Kidney (tissue), 13 donors: ENCODE measurements at regions not wholly inside any gene's neighbourhood (a gene's known extent, or its start where the extent isn't known, plus 50 kb on each side); places are given as distances from the start of the nearest gene placed in this dataset.

Source experiments
- DNase-seq, 5 donors: peaks; one replicate each; pipeline ENCODE4 v3.0.0-alpha.2; 2013 to 2020
- FAIRE-seq: peaks from 2 replicates; lab custom pipeline; 2012; peaks lifted over from hg19 to GRCh38; lab: Jason Lieb, UNC
- H3K27ac ChIP-seq, 2 donors: one replicate each; pipeline ENCODE4 v1.7.0; 2013; ENCODE audit warnings: low read depth in 2 of 2, low read length in 2 of 2, inconsistent platforms in 1 of 2
- H3K27me3 ChIP-seq: one replicate; pipeline ENCODE4 v1.7.1; 2013; ENCODE audit warnings: low read length, inconsistent platforms; ENCODE audit not compliant: control insufficient read depth, insufficient read depth
- H3K36me3 ChIP-seq, 3 donors: one replicate each; pipeline versions ENCODE4 v1.7.0 to v1.7.1; 2013; ENCODE audit warnings: low read length in 3 of 3, control low read depth in 1 of 3, inconsistent platforms in 1 of 3; ENCODE audit not compliant: insufficient read depth in 3 of 3, control insufficient read depth in 2 of 3
- H3K4me1 ChIP-seq, 3 donors: one replicate each; pipeline versions ENCODE4 v1.7.0 to v1.7.1; 2013; ENCODE audit warnings: low read length in 3 of 3, inconsistent platforms in 1 of 3, low read depth in 1 of 3; ENCODE audit not compliant: control insufficient read depth in 2 of 3, insufficient read depth in 2 of 3
- H3K4me3 ChIP-seq, 3 donors: one replicate each; pipeline versions ENCODE4 v1.7.0 to v1.8.1; 2013; ENCODE audit warnings: low read length in 3 of 3, control low read depth in 1 of 3, inconsistent platforms in 1 of 3
- H3K9ac ChIP-seq, 3 donors: one replicate each; pipeline versions ENCODE4 v1.7.0 to v1.7.1; 2013; ENCODE audit warnings: low read length in 3 of 3, control low read depth in 1 of 3, inconsistent platforms in 1 of 3
- H3K9me3 ChIP-seq, 3 donors: one replicate each; pipeline versions ENCODE4 v1.7.0 to v1.7.1; 2013; ENCODE audit warnings: low read length in 3 of 3, control low read depth in 1 of 3, inconsistent platforms in 1 of 3; ENCODE audit not compliant: control insufficient read depth in 2 of 3, insufficient read depth in 1 of 3
- intact Hi-C: fragments of 100-400 bp; cut with DNase I; formaldehyde crosslinking; loops from one replicate; pipeline ENCODE4 v1.11.1; 2022
- TF ChIP-seq, protein P1 (sequence below): IDR thresholded peaks from 3 replicates; pipeline ENCODE4 v1.5.1; 2012; ENCODE audit warnings: mild to moderate bottlenecking, moderate library complexity, borderline replicate concordance; ENCODE audit not compliant: insufficient read depth; ENCODE audit errors: extremely low read depth
- donor health status: control.
- donor health status: control.
- donor health status: control.
- donor health status: control.
- donor health status: control.
- donor health status: DM: yes; HTN: yes; CAD: no.
- donor health status: Normal renal cell carcinoma (clear cell type).

DNA sequence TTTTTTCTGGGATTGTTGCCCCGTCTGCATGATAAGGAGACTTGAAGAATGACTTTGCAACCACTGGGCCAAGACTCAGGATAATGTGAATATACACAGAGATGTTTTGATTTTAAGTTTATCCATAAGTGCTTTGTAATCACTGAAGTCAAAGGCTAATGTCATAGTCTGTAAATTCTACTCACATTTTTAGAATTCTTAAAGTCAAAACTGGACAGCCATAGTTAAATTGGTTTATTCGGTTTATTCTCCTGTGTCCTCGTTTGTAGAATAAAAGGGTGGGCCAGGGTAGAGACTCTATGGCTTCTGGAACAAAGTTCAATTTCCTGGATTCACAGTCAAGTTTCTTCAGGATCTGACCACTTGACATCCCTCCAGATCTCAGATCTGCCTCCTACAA is 327.7 kb upstream of the TNC start:
- H3K27ac ChIP-seq, result no peak overlapping the region
- TF ChIP-seq, protein P1, sequence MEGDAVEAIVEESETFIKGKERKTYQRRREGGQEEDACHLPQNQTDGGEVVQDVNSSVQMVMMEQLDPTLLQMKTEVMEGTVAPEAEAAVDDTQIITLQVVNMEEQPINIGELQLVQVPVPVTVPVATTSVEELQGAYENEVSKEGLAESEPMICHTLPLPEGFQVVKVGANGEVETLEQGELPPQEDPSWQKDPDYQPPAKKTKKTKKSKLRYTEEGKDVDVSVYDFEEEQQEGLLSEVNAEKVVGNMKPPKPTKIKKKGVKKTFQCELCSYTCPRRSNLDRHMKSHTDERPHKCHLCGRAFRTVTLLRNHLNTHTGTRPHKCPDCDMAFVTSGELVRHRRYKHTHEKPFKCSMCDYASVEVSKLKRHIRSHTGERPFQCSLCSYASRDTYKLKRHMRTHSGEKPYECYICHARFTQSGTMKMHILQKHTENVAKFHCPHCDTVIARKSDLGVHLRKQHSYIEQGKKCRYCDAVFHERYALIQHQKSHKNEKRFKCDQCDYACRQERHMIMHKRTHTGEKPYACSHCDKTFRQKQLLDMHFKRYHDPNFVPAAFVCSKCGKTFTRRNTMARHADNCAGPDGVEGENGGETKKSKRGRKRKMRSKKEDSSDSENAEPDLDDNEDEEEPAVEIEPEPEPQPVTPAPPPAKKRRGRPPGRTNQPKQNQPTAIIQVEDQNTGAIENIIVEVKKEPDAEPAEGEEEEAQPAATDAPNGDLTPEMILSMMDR, result no peak
- intact Hi-C loops, result no loop called here
- no peaks in the 10 kb centered on the region for H3K9me3 ChIP-seq
- H3K4me1 ChIP-seq, result peaks cover 0 to 8% (median 0%) of the 10 kb centered on the region in 3 donors
- DNase-seq (peak in 2 of 5 donors; percentile 71 to 82), FAIRE-seq (no peak)
- no peaks in the 10 kb centered on the region for H3K36me3 ChIP-seq
- H3K27me3 ChIP-seq, result no peaks in the 10 kb centered on the region
- no peak overlapping the region for H3K9ac ChIP-seq
- H3K4me3 ChIP-seq, result no peak overlapping the region

DNA sequence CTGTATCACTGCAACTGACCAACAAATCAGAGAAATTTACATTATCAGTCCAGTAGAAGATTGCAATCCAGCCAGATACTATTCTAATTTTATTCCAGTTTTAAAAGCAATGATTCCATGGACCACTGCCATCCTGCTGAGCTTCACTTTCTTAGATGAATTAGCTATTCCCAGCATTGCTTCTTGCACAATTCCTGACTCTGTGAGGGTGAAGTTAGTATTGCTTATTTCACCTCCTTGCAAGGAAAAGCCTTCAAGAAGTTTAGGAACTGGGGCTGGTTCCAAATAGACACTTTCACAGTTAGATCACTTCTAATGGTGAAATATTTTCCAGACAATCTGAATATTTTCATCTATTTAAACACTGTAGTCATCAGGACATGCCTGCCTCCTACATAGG is 338.6 kb upstream of the TNC start:
- Histone ChIP-seq H3K27ac (no peak overlapping the region), H3K4me1 (no peaks in the 10 kb centered on the region), H3K27me3 (no peaks in the 10 kb centered on the region), H3K4me3 (no peak overlapping the region), H3K36me3 (no peaks in the 10 kb centered on the region), H3K9ac (no peak overlapping the region), H3K9me3 (no peaks in the 10 kb centered on the region)
- TF ChIP-seq, protein P1, result no peak
- FAIRE-seq (no peak), DNase-seq (no peak)
- intact Hi-C loops, result no loop called here

DNA sequence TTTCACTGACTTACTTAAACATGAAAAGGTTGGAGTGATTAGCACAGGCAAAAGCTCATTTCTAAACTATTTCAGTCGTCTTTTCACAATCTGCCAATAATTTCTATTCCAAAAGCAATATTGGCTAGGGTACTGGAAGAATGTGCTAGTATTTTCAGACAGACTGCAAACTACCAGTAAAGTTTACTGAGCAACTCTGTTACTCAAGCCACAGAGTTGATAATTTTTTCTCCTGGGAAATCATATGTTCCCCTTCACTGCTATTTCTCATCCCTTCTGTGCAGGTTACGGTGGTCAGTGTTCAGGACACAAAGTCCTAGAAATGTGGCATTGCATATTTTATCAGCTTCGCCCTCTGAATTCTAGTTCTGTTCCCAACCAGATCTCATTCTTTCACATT is 343.3 kb upstream of the TNC start:
- Histone ChIP-seq H3K9ac (no peak overlapping the region), H3K27ac (no peak overlapping the region), H3K36me3 (no peaks in the 10 kb centered on the region), H3K9me3 (no peaks in the 10 kb centered on the region), H3K27me3 (no peaks in the 10 kb centered on the region), H3K4me3 (no peak overlapping the region), H3K4me1 (no peaks in the 10 kb centered on the region)
- TF ChIP-seq, protein P1, result no peak
- DNase-seq (no peak), FAIRE-seq (no peak)
- intact Hi-C loops, result no loop called here

DNA sequence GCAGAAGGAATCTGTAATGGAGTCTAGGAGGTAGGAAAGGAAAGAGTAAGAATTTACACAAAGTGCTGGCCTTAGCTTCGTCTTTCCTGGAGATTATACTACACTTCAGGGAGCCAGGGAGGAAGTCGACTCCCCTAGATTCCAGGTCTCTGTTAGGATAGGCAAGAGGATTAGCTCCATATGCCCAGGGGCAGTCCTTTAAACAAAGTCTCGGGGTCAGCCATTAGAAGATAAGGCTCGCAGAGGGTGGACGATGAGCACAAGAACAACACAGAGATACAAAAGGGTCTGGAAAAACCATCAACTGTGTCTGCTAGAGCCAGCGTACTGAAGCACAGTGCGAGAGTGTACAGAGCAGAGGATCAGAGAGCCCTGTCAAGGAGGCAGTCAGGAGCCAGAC is 344.7 kb upstream of the TNC start:
- Histone ChIP-seq H3K27me3 (no peaks in the 10 kb centered on the region), H3K9me3 (no peaks in the 10 kb centered on the region), H3K4me3 (no peak overlapping the region), H3K9ac (no peak overlapping the region), H3K27ac (no peak overlapping the region), H3K4me1 (no peaks in the 10 kb centered on the region), H3K36me3 (no peaks in the 10 kb centered on the region)
- TF ChIP-seq, protein P1, result no peak
- no peak for FAIRE-seq
- intact Hi-C loops, result no loop called here
- DNase-seq, result no peak
